Tibial artery (tissue), 4 donors: ENCODE measurements at regions not wholly inside any gene's neighbourhood (a gene's known extent, or its start where the extent isn't known, plus 50 kb on each side); places are given as distances from the start of the nearest gene placed in this dataset.

Experiments used
- DNase-seq, 2 donors: peaks; one replicate each; pipeline ENCODE4 v3.0.0-alpha.2; 2019
- H3K27ac ChIP-seq, 2 donors: fragments of 200-600 bp; sonication (generic) in 1 of 2; 1 replicate in 1 of 2; 2 replicates in 1 of 2; pipeline ENCODE4 v1.5.1; 2018 to 2019; ENCODE audit warnings: mild to moderate bottlenecking in 1 of 2
- H3K27me3 ChIP-seq, 2 donors: fragments of 200-600 bp; sonication (generic) in 1 of 2; one replicate each; pipeline versions ENCODE4 v1.5.1 to v1.6.0; 2016 to 2019
- H3K36me3 ChIP-seq, 3 donors: fragments of 200-600 bp; sonication (generic) in 2 of 3; one replicate each; pipeline ENCODE4 v1.5.1; 2016 to 2019; ENCODE audit warnings: mild to moderate bottlenecking in 2 of 3
- H3K4me1 ChIP-seq, 4 donors: fragments of 200-600 bp; sonication (generic) in 2 of 4; 1 replicate in 3 of 4; 2 replicates in 1 of 4; pipeline ENCODE4 v1.5.1; 2016 to 2019
- H3K4me3 ChIP-seq, 2 donors: fragments of 200-600 bp; sonication (generic) in 1 of 2; 1 replicate in 1 of 2; 2 replicates in 1 of 2; pipeline ENCODE4 v1.5.1; 2018 to 2019; ENCODE audit warnings: mild to moderate bottlenecking in 2 of 2
- H3K9me3 ChIP-seq, 3 donors: fragments of 200-600 bp; sonication (generic) in 1 of 3; one replicate each; pipeline ENCODE4 v1.5.1; 2016 to 2019
- intact Hi-C: fragments of 100-400 bp; cut with DNase I; formaldehyde crosslinking; loops from one replicate; pipeline ENCODE4 v1.15.0; 2023; ENCODE audit warnings: low total_unique reads
- TF ChIP-seq, protein P1 (sequence below), 2 experiments: fragments of 200-600 bp in 1 of 2; fragments of 450-650 bp in 1 of 2; IDR thresholded peaks; one replicate each; pipeline ENCODE4 v1.5.1; 2017 to 2019; ENCODE audit warnings: antibody characterized with exemption in 2 of 2, mild to moderate bottlenecking in 1 of 2, moderate library complexity in 1 of 2

DNA sequence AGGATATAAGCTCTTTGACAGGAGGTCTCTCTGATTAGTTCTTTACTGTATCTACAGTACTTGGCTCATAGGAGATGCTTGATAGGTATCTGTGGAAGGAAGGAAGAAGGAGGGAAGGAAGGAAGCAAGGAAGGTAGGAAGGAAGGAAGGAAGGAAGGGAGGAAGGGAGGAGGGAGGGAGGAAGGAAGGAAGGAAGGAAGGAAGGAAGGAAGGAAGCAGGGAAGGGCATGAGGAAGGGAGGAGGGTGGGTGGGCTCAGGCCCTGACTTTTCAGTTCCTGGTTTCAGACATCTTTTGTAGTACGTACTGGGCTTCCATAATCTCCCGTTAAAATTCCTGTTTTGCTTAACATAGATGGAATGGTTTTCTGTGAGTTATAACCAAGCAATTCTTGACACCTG is 175.0 kb upstream of the NUDT4 start:
- intact Hi-C loops: no loop called here
- Histone ChIP-seq H3K36me3 (no peaks in the 10 kb centered on the region), H3K4me1 (peaks cover 0 to 13% (median 2%) of the 10 kb centered on the region in 4 donors), H3K9me3 (no peaks in the 10 kb centered on the region), H3K27me3 (no peaks in the 10 kb centered on the region), H3K27ac (no peak overlapping the region), H3K4me3 (no peak overlapping the region)
- TF ChIP-seq, protein P1, sequence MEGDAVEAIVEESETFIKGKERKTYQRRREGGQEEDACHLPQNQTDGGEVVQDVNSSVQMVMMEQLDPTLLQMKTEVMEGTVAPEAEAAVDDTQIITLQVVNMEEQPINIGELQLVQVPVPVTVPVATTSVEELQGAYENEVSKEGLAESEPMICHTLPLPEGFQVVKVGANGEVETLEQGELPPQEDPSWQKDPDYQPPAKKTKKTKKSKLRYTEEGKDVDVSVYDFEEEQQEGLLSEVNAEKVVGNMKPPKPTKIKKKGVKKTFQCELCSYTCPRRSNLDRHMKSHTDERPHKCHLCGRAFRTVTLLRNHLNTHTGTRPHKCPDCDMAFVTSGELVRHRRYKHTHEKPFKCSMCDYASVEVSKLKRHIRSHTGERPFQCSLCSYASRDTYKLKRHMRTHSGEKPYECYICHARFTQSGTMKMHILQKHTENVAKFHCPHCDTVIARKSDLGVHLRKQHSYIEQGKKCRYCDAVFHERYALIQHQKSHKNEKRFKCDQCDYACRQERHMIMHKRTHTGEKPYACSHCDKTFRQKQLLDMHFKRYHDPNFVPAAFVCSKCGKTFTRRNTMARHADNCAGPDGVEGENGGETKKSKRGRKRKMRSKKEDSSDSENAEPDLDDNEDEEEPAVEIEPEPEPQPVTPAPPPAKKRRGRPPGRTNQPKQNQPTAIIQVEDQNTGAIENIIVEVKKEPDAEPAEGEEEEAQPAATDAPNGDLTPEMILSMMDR (IDR thresholded peaks at IDR 0.05): no peak
- no peak for DNase-seq

DNA sequence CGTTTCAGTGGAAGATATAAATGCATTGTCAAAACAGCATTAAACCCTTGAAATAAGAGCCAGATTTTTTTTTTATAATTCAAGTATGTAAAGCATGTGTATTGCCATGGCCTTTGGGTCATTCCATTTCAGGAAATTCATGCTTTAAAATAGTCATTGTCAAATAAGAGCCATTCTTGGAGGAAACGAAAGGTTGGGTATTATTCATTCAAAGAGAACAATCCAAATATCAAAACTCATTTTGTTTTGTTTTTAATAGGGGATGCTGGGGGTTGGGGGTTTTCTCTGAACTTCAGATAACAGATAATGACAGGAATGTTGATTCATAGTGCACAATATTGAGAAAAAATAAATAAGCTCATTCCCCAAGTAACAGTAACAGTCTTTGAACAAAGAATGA is 174.4 kb upstream of the NUDT4 start:
- TF ChIP-seq, protein P1 (IDR thresholded peaks at IDR 0.05): no peak
- DNase-seq: no peak
- Histone ChIP-seq H3K4me1 (peaks cover 0 to 6% (median 0%) of the 10 kb centered on the region in 4 donors), H3K27me3 (no peaks in the 10 kb centered on the region), H3K4me3 (no peak overlapping the region), H3K36me3 (no peaks in the 10 kb centered on the region), H3K9me3 (no peaks in the 10 kb centered on the region), H3K27ac (no peak overlapping the region)
- intact Hi-C loops: no loop called here

DNA sequence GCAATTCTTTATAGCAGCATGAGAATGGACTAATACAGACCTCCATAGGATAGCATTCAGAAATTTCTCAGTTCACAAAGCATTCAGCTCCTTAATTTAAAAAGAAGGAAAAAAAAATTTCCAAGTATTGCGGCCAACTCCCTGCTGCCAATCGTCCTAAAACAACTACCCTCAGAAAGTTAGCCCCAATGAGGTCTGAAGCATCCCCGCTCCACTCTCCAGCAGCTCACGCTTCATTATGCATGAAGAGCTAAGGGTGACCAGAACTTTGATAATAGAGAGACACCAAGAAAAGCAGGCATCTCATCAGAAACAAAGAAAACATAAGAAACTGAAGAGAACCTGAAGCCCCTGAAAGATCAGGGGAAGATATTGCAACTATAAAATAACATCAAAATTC is 172.8 kb upstream of the NUDT4 start:
- no peak for DNase-seq
- no peaks in the 10 kb centered on the region for H3K4me1 ChIP-seq
- no peaks in the 10 kb centered on the region for H3K36me3 ChIP-seq
- no peaks in the 10 kb centered on the region for H3K9me3 ChIP-seq
- H3K4me3 ChIP-seq: no peak overlapping the region
- intact Hi-C loops: no loop called here
- H3K27me3 ChIP-seq: no peaks in the 10 kb centered on the region
- TF ChIP-seq, protein P1 (IDR thresholded peaks at IDR 0.05): no peak
- no peak overlapping the region for H3K27ac ChIP-seq

DNA sequence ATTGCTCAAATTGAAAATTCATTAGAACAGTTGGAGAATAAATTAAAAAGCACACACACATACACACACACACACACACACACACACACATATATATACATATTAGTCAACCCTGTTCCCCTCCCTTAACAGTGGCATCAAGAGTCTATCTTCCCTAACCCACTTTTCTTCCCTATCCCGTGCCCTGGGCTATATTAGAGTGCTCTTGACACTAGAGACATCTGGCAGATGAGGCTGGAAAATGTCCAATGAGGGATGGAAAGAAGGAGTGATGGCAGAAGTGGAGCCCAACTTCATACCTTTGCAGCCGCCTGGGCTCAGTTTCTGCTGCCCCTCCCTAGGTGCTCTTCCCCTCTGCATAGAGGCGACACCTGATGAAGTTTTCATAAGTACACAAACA is 172.4 kb upstream of the NUDT4 start:
- Histone ChIP-seq H3K4me3 (no peak overlapping the region), H3K36me3 (no peaks in the 10 kb centered on the region), H3K27me3 (no peaks in the 10 kb centered on the region), H3K27ac (no peak overlapping the region), H3K4me1 (no peaks in the 10 kb centered on the region), H3K9me3 (no peaks in the 10 kb centered on the region)
- TF ChIP-seq, protein P1 (IDR thresholded peaks at IDR 0.05): no peak
- intact Hi-C loops: no loop called here
- DNase-seq: no peak

DNA sequence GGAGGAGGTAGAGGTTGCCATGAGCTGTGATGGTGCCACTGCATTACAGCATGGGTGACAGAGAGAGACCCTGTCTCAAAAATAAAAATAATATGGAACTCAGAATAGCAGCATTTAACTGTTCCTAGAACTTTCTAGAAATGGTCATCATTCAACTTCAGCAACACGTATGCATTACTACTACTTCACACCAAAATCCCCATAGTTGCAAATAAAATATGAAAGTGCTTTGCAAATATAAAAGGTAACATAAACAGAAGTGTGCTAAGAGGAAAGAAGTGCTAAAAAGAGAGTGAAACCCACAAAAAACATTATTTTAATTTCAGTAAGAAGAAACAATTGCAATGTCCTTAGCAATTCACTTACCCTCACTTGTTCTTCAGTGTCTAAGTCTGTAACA is 169.7 kb upstream of the NUDT4 start:
- no peak overlapping the region for H3K27ac ChIP-seq
- H3K4me1 ChIP-seq: no peaks in the 10 kb centered on the region
- intact Hi-C loops: no loop called here
- no peaks in the 10 kb centered on the region for H3K27me3 ChIP-seq
- H3K4me3 ChIP-seq: no peak overlapping the region
- TF ChIP-seq, protein P1 (IDR thresholded peaks at IDR 0.05): no peak
- H3K9me3 ChIP-seq: no peaks in the 10 kb centered on the region
- no peak for DNase-seq
- H3K36me3 ChIP-seq: no peaks in the 10 kb centered on the region
